ENCODE measurements at regions not wholly inside any gene's neighbourhood (a gene's known extent, or its start where the extent isn't known, plus 50 kb on each side); places are given as distances from the start of the nearest gene placed in this dataset.

DNA sequence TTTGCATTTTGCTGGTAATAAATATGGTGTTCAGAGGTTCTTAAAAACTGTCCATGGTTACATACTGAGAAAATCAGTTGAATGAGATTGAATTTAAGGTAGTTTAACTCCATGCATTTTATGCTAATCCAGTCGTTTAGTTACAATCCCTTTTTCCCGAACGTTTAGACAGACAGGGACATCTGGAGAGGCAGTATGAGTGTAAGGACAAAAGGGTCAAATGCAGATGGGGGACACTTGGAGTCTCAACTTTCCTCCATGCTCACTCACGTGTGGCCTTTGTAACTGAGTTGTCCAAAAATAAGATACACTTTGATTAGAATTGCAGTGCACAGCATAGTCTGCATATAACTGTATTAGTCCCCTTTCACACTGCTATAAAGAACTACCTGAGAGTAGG is 63.9 kb downstream of the RDH14 start:
- TF ChIP-seq, protein P1, sequence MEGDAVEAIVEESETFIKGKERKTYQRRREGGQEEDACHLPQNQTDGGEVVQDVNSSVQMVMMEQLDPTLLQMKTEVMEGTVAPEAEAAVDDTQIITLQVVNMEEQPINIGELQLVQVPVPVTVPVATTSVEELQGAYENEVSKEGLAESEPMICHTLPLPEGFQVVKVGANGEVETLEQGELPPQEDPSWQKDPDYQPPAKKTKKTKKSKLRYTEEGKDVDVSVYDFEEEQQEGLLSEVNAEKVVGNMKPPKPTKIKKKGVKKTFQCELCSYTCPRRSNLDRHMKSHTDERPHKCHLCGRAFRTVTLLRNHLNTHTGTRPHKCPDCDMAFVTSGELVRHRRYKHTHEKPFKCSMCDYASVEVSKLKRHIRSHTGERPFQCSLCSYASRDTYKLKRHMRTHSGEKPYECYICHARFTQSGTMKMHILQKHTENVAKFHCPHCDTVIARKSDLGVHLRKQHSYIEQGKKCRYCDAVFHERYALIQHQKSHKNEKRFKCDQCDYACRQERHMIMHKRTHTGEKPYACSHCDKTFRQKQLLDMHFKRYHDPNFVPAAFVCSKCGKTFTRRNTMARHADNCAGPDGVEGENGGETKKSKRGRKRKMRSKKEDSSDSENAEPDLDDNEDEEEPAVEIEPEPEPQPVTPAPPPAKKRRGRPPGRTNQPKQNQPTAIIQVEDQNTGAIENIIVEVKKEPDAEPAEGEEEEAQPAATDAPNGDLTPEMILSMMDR (IDR thresholded peaks at IDR 0.05; ENCODE audit: low read depth, low read length, missing control alignments): no peak
- no peak for DNase-seq (ENCODE audit: low read depth)
- in situ Hi-C loops (cut with HindIII; ENCODE audit: low sequenced_read_pairs): no loop called here
- H3K4me3 ChIP-seq (ENCODE audit: low read depth, low read length): no peak overlapping the region

DNA sequence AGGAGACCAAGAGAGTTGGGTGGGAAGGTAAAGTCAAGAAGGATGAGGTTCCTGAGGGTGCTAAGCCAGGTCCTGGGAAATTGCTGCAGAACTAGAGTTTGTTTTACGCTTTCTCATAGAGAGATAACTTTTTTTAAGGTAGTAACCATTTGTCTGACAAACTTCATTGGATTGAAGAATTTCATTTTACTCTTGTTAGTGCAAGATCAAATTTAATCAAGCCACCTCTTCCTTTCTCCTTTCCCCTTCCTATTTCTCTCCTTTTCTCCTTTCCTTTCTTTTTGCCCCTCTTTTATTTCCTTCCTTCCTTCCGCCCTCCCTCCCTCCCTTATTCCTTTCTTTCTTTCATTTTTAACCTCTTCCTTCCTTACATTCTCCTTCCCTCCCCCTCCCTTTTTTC is 65.4 kb downstream of the RDH14 start:
- TF ChIP-seq, protein P1 (IDR thresholded peaks at IDR 0.05; ENCODE audit: low read depth, low read length, missing control alignments): no peak
- in situ Hi-C loops (cut with HindIII; ENCODE audit: low sequenced_read_pairs): no loop called here
- no peak for DNase-seq (ENCODE audit: low read depth)
- H3K4me3 ChIP-seq (ENCODE audit: low read depth, low read length): no peak overlapping the region

DNA sequence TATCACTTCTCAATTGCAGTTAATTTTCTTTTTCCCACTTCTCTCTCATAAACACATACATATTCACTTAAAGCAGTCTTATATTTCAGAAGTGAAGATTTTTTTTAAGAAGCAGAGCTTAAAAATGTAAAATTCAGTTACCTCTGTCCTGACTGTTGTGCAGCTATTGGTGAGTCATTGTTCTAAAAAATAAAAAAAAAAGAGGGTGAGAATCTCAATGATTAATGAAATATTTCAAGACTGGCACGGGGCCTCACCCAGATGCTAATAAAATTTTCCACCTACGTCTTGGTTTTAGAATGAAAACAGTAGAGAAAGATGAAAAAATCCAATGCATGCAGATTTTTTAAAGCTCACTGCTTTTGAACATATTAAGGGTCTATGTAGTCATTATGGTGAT is 67.7 kb downstream of the RDH14 start:
- in situ Hi-C loops (cut with HindIII; ENCODE audit: low sequenced_read_pairs): no loop called here
- TF ChIP-seq, protein P1 (IDR thresholded peaks at IDR 0.05; ENCODE audit: low read depth, low read length, missing control alignments): no peak
- no peak overlapping the region for H3K4me3 ChIP-seq (ENCODE audit: low read depth, low read length)
- DNase-seq (ENCODE audit: low read depth): no peak

DNA sequence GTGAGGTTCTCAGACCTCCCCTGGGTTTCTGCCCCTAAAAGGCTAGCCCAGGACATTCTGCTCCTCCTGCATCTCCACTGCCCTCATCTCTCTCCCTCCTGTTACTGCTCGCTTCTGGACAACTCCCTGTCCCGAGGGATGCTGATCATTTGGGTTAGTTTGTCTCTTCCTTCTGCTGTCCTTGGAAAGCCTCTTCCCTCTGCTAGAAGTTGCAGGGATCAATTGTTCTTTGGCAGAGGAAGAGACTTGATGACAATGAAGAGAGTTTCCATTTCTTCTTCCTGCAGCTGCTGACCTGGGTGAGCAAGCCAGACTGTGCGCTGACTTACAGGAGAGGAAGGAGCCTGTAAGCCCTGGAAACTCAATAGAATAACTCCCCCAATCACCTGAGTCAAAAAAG is 68.9 kb downstream of the RDH14 start:
- TF ChIP-seq, protein P1 (IDR thresholded peaks at IDR 0.05; ENCODE audit: low read depth, low read length, missing control alignments): no peak
- no peak for DNase-seq (ENCODE audit: low read depth)
- no peak overlapping the region for H3K4me3 ChIP-seq (ENCODE audit: low read depth, low read length)
- in situ Hi-C loops (cut with HindIII; ENCODE audit: low sequenced_read_pairs): no loop called here

DNA sequence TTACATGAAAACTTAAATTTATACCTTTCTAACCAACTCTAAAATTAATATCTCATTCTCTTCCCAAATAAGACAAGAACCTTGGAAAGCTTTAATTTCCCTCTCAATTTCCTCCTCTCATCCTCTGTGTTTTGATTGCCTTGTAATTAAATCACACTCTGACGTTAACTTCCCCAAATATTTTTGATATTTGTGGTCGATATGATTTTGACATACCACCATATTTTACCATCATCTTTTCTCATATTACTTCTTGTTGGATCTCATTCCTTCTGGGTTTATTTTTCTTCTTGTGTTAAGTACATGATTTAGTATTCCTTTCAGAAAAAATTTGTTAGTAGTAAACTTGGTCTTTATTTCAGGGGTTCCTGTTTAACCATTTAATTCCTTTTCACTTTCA is 69.6 kb downstream of the RDH14 start:
- no peak for DNase-seq (ENCODE audit: low read depth)
- H3K4me3 ChIP-seq (ENCODE audit: low read depth, low read length): no peak overlapping the region
- TF ChIP-seq, protein P1 (IDR thresholded peaks at IDR 0.05; ENCODE audit: low read depth, low read length, missing control alignments): no peak
- in situ Hi-C loops (cut with HindIII; ENCODE audit: low sequenced_read_pairs): no loop called here

DNA sequence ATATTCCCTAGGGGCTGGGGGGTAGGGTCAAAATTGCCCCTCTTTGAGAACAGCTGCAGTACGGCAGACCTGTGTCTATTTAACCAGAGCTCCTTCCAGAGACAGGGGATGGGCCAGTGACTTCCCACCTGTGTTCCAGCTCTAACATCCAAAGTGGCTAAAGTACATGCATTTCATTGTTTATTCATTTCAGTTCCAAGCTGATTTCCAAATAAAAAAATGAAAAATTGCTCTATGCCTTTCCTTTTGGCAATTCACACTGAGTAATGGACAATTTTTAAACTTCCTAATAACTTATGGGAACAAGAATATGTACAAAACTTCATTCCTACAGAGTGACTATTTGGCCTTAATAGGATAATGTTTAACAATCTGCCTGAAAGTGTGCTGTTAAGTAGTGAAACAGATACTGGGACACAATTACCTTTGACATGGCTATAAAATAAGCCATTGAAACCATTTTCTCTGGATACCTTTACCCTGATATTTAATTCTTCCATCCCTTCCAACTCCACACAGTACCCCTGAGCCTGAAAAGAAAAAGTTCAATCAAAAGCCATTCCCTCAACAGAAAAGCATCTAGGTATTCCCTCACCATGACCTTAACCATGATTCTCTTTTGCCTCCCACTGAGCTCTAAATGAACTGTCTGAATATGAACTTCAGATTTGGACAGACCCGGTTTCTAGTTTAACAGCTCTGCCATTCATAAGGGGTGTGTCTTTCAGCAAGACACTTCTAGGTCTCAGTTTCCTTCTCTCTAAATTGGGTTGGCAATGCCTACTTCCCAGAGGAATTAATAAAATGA is 73.1 kb downstream of the RDH14 start:
- TF ChIP-seq, protein P1 (IDR thresholded peaks at IDR 0.05; ENCODE audit: low read depth, low read length, missing control alignments): no peak
- no peak for DNase-seq (ENCODE audit: low read depth)
- H3K4me3 ChIP-seq (ENCODE audit: low read depth, low read length): no peak overlapping the region
- in situ Hi-C loops (cut with HindIII; ENCODE audit: low sequenced_read_pairs): no loop called here
